ENCODE measurements at regions not wholly inside any gene's neighbourhood (a gene's known extent, or its start where the extent isn't known, plus 50 kb on each side); places are given as distances from the start of the nearest gene placed in this dataset.

DNA sequence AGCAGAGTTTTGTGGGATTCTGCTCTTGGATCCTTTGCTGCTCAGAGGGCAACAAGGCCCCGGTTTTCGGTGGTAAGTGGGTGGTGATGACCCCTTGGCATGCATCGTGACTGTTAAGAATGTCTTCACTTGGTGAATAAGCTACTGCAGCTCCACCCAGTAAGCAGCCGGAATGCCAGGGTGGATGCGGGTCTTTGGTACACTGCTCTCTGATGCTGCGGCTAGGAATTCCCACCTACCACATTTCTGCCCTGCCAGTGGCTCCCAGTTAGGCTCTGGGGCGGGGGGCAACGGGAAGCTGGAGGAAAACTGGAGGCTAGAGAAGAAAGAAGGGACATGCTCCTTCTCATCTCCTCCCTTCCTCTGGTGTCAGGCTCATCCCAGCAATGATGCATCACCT lies 180.4 kb upstream of the GALNT2 start:
- H3K36me3 ChIP-seq (ENCODE audit: control insufficient read depth, insufficient read depth, low read length) = no peaks in the 10 kb centered on the region
- no peak overlapping the region for H3K4me3 ChIP-seq (replicated peaks; ENCODE audit: low read depth, low read length)
- TF ChIP-seq, protein P1, sequence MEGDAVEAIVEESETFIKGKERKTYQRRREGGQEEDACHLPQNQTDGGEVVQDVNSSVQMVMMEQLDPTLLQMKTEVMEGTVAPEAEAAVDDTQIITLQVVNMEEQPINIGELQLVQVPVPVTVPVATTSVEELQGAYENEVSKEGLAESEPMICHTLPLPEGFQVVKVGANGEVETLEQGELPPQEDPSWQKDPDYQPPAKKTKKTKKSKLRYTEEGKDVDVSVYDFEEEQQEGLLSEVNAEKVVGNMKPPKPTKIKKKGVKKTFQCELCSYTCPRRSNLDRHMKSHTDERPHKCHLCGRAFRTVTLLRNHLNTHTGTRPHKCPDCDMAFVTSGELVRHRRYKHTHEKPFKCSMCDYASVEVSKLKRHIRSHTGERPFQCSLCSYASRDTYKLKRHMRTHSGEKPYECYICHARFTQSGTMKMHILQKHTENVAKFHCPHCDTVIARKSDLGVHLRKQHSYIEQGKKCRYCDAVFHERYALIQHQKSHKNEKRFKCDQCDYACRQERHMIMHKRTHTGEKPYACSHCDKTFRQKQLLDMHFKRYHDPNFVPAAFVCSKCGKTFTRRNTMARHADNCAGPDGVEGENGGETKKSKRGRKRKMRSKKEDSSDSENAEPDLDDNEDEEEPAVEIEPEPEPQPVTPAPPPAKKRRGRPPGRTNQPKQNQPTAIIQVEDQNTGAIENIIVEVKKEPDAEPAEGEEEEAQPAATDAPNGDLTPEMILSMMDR (IDR thresholded peaks at IDR 0.05; ENCODE audit: insufficient read depth, low read length, poor library complexity, severe bottlenecking) = no peak
- DNase-seq (ENCODE audit: extremely low read depth, insufficient read length) = no peak
- no peaks in the 10 kb centered on the region; the same call in none of the 2 replicates for H3K27me3 ChIP-seq (replicated peaks; ENCODE audit: control insufficient read depth, insufficient read depth, low read length)

DNA sequence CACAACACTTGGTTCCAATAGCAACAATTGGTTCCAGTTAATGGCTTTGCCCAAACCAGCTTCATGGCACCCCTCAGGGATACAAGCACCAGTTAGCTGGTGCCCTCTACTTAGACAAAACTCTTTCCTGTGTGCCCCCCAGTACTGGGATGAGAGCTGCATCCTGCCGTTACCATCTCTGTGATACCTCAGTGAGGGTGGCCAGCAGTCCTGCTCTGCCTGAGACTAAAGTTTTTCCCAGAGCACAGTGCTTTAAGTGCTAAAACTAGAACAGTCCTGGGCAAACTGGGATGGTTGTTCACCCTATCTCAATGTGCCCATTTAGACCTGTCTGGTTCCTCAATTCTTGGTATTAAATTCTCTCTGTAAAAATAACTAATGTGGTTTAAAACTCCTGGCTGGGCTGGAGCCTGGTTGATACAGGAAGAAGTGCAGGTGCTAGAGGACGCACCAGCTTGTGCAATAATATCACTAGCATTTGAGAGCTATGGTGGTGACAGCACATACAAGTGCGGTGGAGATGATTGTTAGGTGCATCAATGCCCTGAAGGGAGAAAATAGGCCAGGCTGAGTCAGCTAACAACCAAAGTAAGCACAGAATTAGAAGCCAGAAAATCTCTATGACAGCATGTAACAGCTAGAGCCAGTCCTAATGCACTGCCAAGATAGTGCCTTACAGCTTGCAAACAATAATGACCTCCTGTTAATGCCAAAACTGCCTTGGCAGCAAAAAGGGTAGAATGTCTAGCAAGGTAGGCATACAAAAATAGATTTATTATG lies 179.8 kb upstream of the GALNT2 start:
- H3K27me3 ChIP-seq (replicated peaks; ENCODE audit: control insufficient read depth, insufficient read depth, low read length) = no peaks in the 10 kb centered on the region; the same call in none of the 2 replicates
- H3K36me3 ChIP-seq (ENCODE audit: control insufficient read depth, insufficient read depth, low read length) = no peaks in the 10 kb centered on the region
- no peak for DNase-seq (ENCODE audit: extremely low read depth, insufficient read length)
- TF ChIP-seq, protein P1 (IDR thresholded peaks at IDR 0.05; ENCODE audit: insufficient read depth, low read length, poor library complexity, severe bottlenecking) = no peak
- no peak overlapping the region for H3K4me3 ChIP-seq (replicated peaks; ENCODE audit: low read depth, low read length)

DNA sequence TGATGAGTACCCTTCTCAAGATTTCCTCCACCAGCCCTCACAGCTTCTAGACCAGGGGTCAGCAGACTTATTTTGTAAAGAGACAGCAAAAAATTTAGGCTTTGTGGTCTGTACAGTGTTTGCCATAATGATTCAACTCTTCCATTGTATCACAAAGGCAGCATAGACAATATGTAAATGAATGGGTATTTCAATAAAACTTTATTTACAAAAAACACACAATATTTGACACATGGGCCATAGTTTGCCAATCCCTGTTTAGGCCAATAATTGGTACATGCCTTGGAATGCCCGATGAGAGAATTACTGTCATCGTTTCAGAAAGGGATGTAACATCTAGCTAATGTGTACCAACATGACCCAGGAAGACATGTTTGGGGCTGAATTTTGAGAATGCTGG lies 178.9 kb upstream of the GALNT2 start:
- TF ChIP-seq, protein P1 (IDR thresholded peaks at IDR 0.05; ENCODE audit: insufficient read depth, low read length, poor library complexity, severe bottlenecking) = no peak
- Histone ChIP-seq H3K27me3 (replicated peaks; ENCODE audit: control insufficient read depth, insufficient read depth, low read length) (no peaks in the 10 kb centered on the region; the same call in none of the 2 replicates), H3K4me3 (replicated peaks; ENCODE audit: low read depth, low read length) (no peak overlapping the region), H3K36me3 (ENCODE audit: control insufficient read depth, insufficient read depth, low read length) (no peaks in the 10 kb centered on the region)
- no peak for DNase-seq (ENCODE audit: extremely low read depth, insufficient read length)

DNA sequence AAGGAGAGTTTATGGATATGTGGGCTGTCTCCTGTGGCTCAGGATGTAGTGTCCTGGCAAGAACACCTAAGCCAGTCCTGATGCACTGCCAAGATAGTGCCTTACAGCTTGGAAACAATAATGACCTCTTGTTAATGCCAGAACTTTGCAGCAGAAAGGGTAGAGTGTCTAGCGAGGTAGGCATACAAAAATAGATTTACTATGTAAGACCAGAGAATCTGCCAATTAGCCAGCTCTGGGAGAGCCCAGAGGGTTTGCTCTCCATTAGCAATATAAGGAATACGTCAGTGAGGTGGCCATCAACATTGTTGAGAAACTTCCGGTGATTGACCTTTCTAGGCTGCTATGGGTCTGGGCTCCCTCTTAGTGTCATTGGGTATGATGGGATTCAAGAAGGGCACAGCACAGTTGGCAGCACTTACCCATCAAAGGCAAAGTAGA lies 178.5 kb upstream of the GALNT2 start:
- no peak for DNase-seq (ENCODE audit: extremely low read depth, insufficient read length)
- no peaks in the 10 kb centered on the region for H3K36me3 ChIP-seq (ENCODE audit: control insufficient read depth, insufficient read depth, low read length)

DNA sequence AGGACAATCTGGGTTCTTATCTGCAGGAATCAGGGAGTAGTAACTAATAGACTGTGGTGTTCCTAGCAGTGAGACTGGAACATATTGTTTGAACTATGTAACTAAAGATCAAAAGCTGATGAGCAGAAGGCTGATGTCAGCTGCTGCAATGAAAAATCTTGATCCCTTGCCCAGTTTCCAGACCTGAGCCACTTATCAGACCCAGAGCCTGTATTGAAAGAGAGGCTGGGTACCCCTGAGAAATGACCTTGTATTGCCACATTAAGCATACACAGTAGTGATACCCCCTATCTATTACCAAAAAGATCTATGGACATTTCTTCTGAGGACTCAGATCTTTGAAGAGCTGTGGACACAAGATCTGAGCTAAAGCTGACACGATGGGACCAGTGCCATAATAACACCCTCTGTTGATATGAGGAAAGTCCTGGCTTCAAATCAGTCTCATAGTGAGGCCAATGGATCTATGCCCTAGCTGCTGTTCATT lies 178.0 kb upstream of the GALNT2 start:
- TF ChIP-seq, protein P1 (IDR thresholded peaks at IDR 0.05; ENCODE audit: insufficient read depth, low read length, poor library complexity, severe bottlenecking) = no peak
- Histone ChIP-seq H3K36me3 (ENCODE audit: control insufficient read depth, insufficient read depth, low read length) (no peaks in the 10 kb centered on the region), H3K27me3 (replicated peaks; ENCODE audit: control insufficient read depth, insufficient read depth, low read length) (no peaks in the 10 kb centered on the region; the same call in 1 of the 2 replicates), H3K4me3 (replicated peaks; ENCODE audit: low read depth, low read length) (no peak overlapping the region)
- DNase-seq (ENCODE audit: extremely low read depth, insufficient read length) = no peak

More for the DNA sequence above, 178.5 kb upstream of the GALNT2 start:
- H3K27me3 ChIP-seq (replicated peaks; ENCODE audit: control insufficient read depth, insufficient read depth, low read length) = no peaks in the 10 kb centered on the region; the same call in none of the 2 replicates
- H3K4me3 ChIP-seq (replicated peaks; ENCODE audit: low read depth, low read length) = no peak overlapping the region
- TF ChIP-seq, protein P1 (IDR thresholded peaks at IDR 0.05; ENCODE audit: insufficient read depth, low read length, poor library complexity, severe bottlenecking) = no peak

Measured in GM06990 (cell line).